OCI-LY3 (cell line): ENCODE measurements at regions not wholly inside any gene's neighbourhood (a gene's known extent, or its start where the extent isn't known, plus 50 kb on each side); places are given as distances from the start of the nearest gene placed in this dataset.

Experiments
- H2AFZ ChIP-seq: fragments of 200-600, 300-600 bp; shearing (Covaris generic); 2 replicates; pipeline ENCODE4 v1.6.0; 2014; ENCODE audit warnings: antibody characterized with exemption, low read depth, low read length
- H3K27ac ChIP-seq: fragments of 200-600, 300-600 bp; sonication (generic); 2 replicates; pipeline ENCODE4 v1.5.1; 2014; ENCODE audit warnings: mild to moderate bottlenecking, low read length, moderate library complexity, mixed read lengths
- H3K27me3 ChIP-seq: fragments of 200-600, 300-600 bp; sonication (generic); 2 replicates; pipeline ENCODE4 v1.6.1; 2014; ENCODE audit warnings: low read depth, low read length, mixed read lengths
- H3K36me3 ChIP-seq: fragments of 200-600, 300-600 bp; sonication (generic); replicated peaks from 2 replicates; pipeline ENCODE3; 2014; ENCODE audit warnings: low read depth, low read length, mixed read lengths
- H3K4me1 ChIP-seq: fragments of 300-600, 200-600 bp; sonication (generic); 2 replicates; pipeline ENCODE4 v1.6.1; 2014; ENCODE audit warnings: low read length, mixed read lengths
- H3K4me2 ChIP-seq: fragments of 200-600, 300-600 bp; sonication (generic); 2 replicates; pipeline ENCODE4 v1.6.1; 2014; ENCODE audit warnings: low read length, mixed read lengths
- H3K4me3 ChIP-seq: fragments of 300-600, 200-600 bp; sonication (generic); 2 replicates; pipeline ENCODE4 v1.5.1; 2014; ENCODE audit warnings: antibody characterized with exemption, mild to moderate bottlenecking, low read length, moderate library complexity
- H3K79me2 ChIP-seq: fragments of 300-600, 200-600 bp; shearing (Covaris generic); 2 replicates; pipeline ENCODE4 v1.6.1; 2014; ENCODE audit warnings: mild to moderate bottlenecking, low read length, mixed read lengths
- H3K9ac ChIP-seq: fragments of 300-600, 200-600 bp; shearing (Covaris generic); 2 replicates; pipeline ENCODE4 v1.6.0; 2014; ENCODE audit warnings: mild to moderate bottlenecking, low read length, moderate library complexity
- H3K9me3 ChIP-seq: fragments of 200-600, 300-600 bp; shearing (Covaris generic); 2 replicates; pipeline ENCODE4 v1.6.1; 2014; ENCODE audit warnings: low read length, mixed read lengths; ENCODE audit not compliant: insufficient read depth
- H4K20me1 ChIP-seq: fragments of 200-600, 300-600 bp; sonication (generic); 2 replicates; pipeline ENCODE4 v1.6.1; 2016; ENCODE audit warnings: low read length, mixed read lengths; ENCODE audit not compliant: insufficient read depth
- CTCF ChIP-seq: fragments of 200-600, 300-600 bp; sonication (generic); IDR thresholded peaks from 2 replicates; pipeline ENCODE4 v1.5.1; 2014; ENCODE audit warnings: antibody characterized with exemption, low read length, low read depth
- EZH2phosphoT487 ChIP-seq: fragments of 200-600 bp; shearing (Covaris generic); IDR thresholded peaks from 2 replicates; pipeline ENCODE4 v1.6.1; 2018; ENCODE audit warnings: antibody characterized with exemption, mixed run types, low read depth

GRCh38 chr21:27190601-27191000, 223.7 kb upstream of the ADAMTS5 start:
- Histone ChIP-seq H3K4me3 (no peak overlapping the region), H3K9ac (no peak overlapping the region), H3K4me2 (no peak overlapping the region), H3K79me2 (no peaks in the 10 kb centered on the region), H3K27me3 (no peaks in the 10 kb centered on the region), H3K27ac (no peak overlapping the region), H4K20me1 (no peaks in the 10 kb centered on the region), H3K36me3 (no peaks in the 10 kb centered on the region), H3K9me3 (no peaks in the 10 kb centered on the region), H2AFZ (no peak overlapping the region), H3K4me1 (no peaks in the 10 kb centered on the region)
- TF ChIP-seq CTCF = no peak
- TF ChIP-seq EZH2phosphoT487 = no peak

GRCh38 chr21:27189870-27190269, 223.0 kb upstream of the ADAMTS5 start:
- Histone ChIP-seq H3K4me1 (no peaks in the 10 kb centered on the region), H3K9ac (no peak overlapping the region), H2AFZ (no peak overlapping the region), H3K9me3 (no peaks in the 10 kb centered on the region), H3K27me3 (no peaks in the 10 kb centered on the region), H3K27ac (no peak overlapping the region), H3K79me2 (no peaks in the 10 kb centered on the region), H4K20me1 (no peaks in the 10 kb centered on the region), H3K4me2 (no peak overlapping the region), H3K36me3 (no peaks in the 10 kb centered on the region), H3K4me3 (no peak overlapping the region)
- TF ChIP-seq EZH2phosphoT487 = no peak
- no peak for TF ChIP-seq CTCF

GRCh38 chr21:27173053-27173452, 206.2 kb upstream of the ADAMTS5 start:
- no peak overlapping the region for H2AFZ ChIP-seq

GRCh38 chr21:27171707-27172106, 204.8 kb upstream of the ADAMTS5 start:
- Histone ChIP-seq H3K36me3 (no peaks in the 10 kb centered on the region), H2AFZ (no peak overlapping the region), H3K9me3 (no peaks in the 10 kb centered on the region), H3K27me3 (no peaks in the 10 kb centered on the region), H3K4me1 (no peaks in the 10 kb centered on the region), H3K9ac (no peak overlapping the region), H3K4me3 (no peak overlapping the region), H3K27ac (no peak overlapping the region), H3K4me2 (no peak overlapping the region), H3K79me2 (no peaks in the 10 kb centered on the region), H4K20me1 (no peaks in the 10 kb centered on the region)
- no peak for TF ChIP-seq CTCF

More at GRCh38 chr21:27173053-27173452, 206.2 kb upstream of the ADAMTS5 start:
- no peak overlapping the region for H3K4me3 ChIP-seq
- no peaks in the 10 kb centered on the region for H3K9me3 ChIP-seq
- no peaks in the 10 kb centered on the region for H3K27me3 ChIP-seq
- H4K20me1 ChIP-seq = no peaks in the 10 kb centered on the region
- TF ChIP-seq CTCF (no peak), EZH2phosphoT487 (no peak)
- no peaks in the 10 kb centered on the region for H3K79me2 ChIP-seq
- no peak overlapping the region for H3K9ac ChIP-seq
- H3K4me1 ChIP-seq = no peaks in the 10 kb centered on the region
- H3K27ac ChIP-seq = no peak overlapping the region
- H3K36me3 ChIP-seq = no peaks in the 10 kb centered on the region
- no peak overlapping the region for H3K4me2 ChIP-seq
